Left renal pelvis (tissue), 4 donors: ENCODE measurements at regions not wholly inside any gene's neighbourhood (a gene's known extent, or its start where the extent isn't known, plus 50 kb on each side); places are given as distances from the start of the nearest gene placed in this dataset.
"Not testable (repeated sequence)": the region's sequence is repeated elsewhere in the genome, so short reads cannot be mapped to it uniquely, and the experiment has no call there.

Experiments
- DNase-seq, 4 donors: peaks; one replicate each; pipeline ENCODE4 v3.0.0-alpha.2; 2013; ENCODE audit warnings: low read depth in 4 of 4, low spot score in 3 of 4

GRCh38 chr1:207196135-207196534 is 92.1 kb downstream of the C4BPA start:
- not testable (repeated sequence) for DNase-seq

- not testable (repeated sequence) for DNase-seq
These were observed 97.5 kb downstream of the C4BPA start for GRCh38 chr1:207201534-207201933.

GRCh38 chr1:207202480-207202879 is 98.4 kb downstream of the C4BPA start:
- DNase-seq: no peak

- DNase-seq: no peak
These were observed 99.5 kb downstream of the C4BPA start for GRCh38 chr1:207203541-207203940.

- DNase-seq: no peak
These were observed 101.6 kb downstream of the C4BPA start for GRCh38 chr1:207205614-207206061.

GRCh38 chr1:207208691-207209090 is 104.7 kb downstream of the C4BPA start:
- DNase-seq: not testable (repeated sequence)

GRCh38 chr1:207214453-207214852 is 107.0 kb upstream of the CD55 start:
- DNase-seq: no peak

- no peak for DNase-seq
These were observed 103.5 kb upstream of the CD55 start for GRCh38 chr1:207217778-207218511.

- DNase-seq: no peak
These were observed 102.7 kb upstream of the CD55 start for GRCh38 chr1:207218512-207219362.

- DNase-seq: peak in 2 of 4 donors; percentile 40 to 62
These were observed 101.2 kb upstream of the CD55 start for GRCh38 chr1:207219979-207220889.

- DNase-seq: no peak
These were observed 99.5 kb upstream of the CD55 start for GRCh38 chr1:207221934-207222351.

GRCh38 chr1:207223162-207223561 is 98.3 kb upstream of the CD55 start:
- no peak for DNase-seq

- DNase-seq: no peak
These were observed 96.8 kb upstream of the CD55 start for GRCh38 chr1:207224666-207225065.

- DNase-seq: no peak
These were observed 94.3 kb upstream of the CD55 start for GRCh38 chr1:207227131-207227630.

- DNase-seq: no peak
These were observed 92.5 kb upstream of the CD55 start for GRCh38 chr1:207228987-207229386.

GRCh38 chr1:207230441-207230840 is 91.0 kb upstream of the CD55 start:
- no peak for DNase-seq

- DNase-seq: no peak
These were observed 86.8 kb upstream of the CD55 start for GRCh38 chr1:207234690-207235089.

- no peak for DNase-seq
These were observed 81.6 kb upstream of the CD55 start for GRCh38 chr1:207239874-207240273.

GRCh38 chr1:207240325-207241101 is 81.0 kb upstream of the CD55 start:
- DNase-seq: no peak
